ENCODE measurements at regions not wholly inside any gene's neighbourhood (a gene's known extent, or its start where the extent isn't known, plus 50 kb on each side); places are given as distances from the start of the nearest gene placed in this dataset.

DNA sequence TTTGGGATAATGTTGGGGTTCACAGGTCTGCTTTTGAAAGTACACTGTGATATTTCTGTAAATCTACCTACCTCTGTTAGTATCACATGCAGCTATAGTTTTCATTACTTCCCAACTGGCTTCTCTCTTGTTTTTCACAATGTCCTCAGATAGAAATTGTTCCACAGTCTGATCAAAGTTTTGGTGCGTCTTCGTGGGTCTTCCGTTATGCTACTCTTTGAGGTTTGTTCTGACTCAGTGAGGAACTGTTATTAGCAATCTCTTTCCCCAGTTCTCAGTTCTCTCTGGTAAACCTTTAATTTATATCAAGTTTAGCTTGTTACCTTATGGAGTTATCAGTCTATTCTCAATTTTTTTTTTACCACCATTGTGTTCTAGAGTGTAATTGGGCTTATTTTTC lies 2061.2 kb upstream of the CDH9 start:
- Histone ChIP-seq H3K4me1 (ENCODE audit: control insufficient read depth, extremely low read depth, insufficient read depth, low read length) (no peaks in the 10 kb centered on the region), H3K4me2 (ENCODE audit: insufficient read depth, low read length) (no peak overlapping the region), H4K20me1 (replicated peaks; ENCODE audit: control insufficient read depth, extremely low read depth, insufficient read depth, low read length) (no peaks in the 10 kb centered on the region), H3K27ac (ENCODE audit: insufficient read depth, low read depth, low read length) (no peak overlapping the region), H3K4me3 (replicated peaks in 1 of 3; ENCODE audit: insufficient read depth in 1 of 3, low read depth in 1 of 3, low read length in 3 of 3) (no peak overlapping the region), H3K79me2 (ENCODE audit: control insufficient read depth, insufficient read depth, low read length) (no peaks in the 10 kb centered on the region), H3K36me3 (ENCODE audit: control insufficient read depth in 2 of 2, extremely low read depth in 1 of 2, insufficient read depth in 2 of 2, low read length in 2 of 2) (no peaks in the 10 kb centered on the region), H3K9ac (replicated peaks; ENCODE audit: extremely low read depth, insufficient read depth, low read length) (no peak overlapping the region), H2AFZ (ENCODE audit: low read depth, low read length) (no peak overlapping the region), H3K9me1 (replicated peaks; ENCODE audit: control insufficient read depth, extremely low read depth, insufficient read depth, low read length) (no peaks in the 10 kb centered on the region), H3K27me3 (ENCODE audit: control insufficient read depth in 2 of 2, insufficient read depth in 2 of 2, low read length in 2 of 2) (no peaks in the 10 kb centered on the region), H3K9me3 (replicated peaks; ENCODE audit: control insufficient read depth, insufficient read depth, low read length) (no peaks in the 10 kb centered on the region)
- CTCF ChIA-PET = no interaction called here
- dilution Hi-C loops (cut with MboI; ENCODE audit: extremely low pct_ligation_motif_present, low sequenced_read_pairs) = no loop called here
- intact Hi-C loops (cut with micrococcal nuclease) = no loop called here
- no peak for DNase-seq (ENCODE audit: low read depth, low spot score)
- BruUV-seq (replicated peaks) = no TSS peak
- no peak for FAIRE-seq
- TF ChIP-seq POLR2AphosphoS5 (IDR thresholded peaks at IDR 0.05; ENCODE audit: insufficient read depth, low read depth, low read length) (no peak), GATA2 (IDR thresholded peaks at IDR 0.05; ENCODE audit: insufficient read depth, insufficient read length, low read depth, low read length) (no peak), JUN (IDR thresholded peaks at IDR 0.05; ENCODE audit: borderline replicate concordance, insufficient read depth, insufficient read length, low read depth) (no peak), POLR2A (IDR thresholded peaks at IDR 0.05; ENCODE audit: low read depth, low read length) (no peak), MYC (IDR thresholded peaks at IDR 0.05; ENCODE audit: low read depth, low read length) (no peak), FOS (IDR thresholded peaks at IDR 0.05; ENCODE audit: borderline replicate concordance, insufficient read depth, low read length) (no peak), EZH2 (IDR thresholded peaks at IDR 0.05; ENCODE audit: borderline replicate concordance, low read depth, low read length, severe bottlenecking) (no peak)
- TF ChIP-seq, protein P1, sequence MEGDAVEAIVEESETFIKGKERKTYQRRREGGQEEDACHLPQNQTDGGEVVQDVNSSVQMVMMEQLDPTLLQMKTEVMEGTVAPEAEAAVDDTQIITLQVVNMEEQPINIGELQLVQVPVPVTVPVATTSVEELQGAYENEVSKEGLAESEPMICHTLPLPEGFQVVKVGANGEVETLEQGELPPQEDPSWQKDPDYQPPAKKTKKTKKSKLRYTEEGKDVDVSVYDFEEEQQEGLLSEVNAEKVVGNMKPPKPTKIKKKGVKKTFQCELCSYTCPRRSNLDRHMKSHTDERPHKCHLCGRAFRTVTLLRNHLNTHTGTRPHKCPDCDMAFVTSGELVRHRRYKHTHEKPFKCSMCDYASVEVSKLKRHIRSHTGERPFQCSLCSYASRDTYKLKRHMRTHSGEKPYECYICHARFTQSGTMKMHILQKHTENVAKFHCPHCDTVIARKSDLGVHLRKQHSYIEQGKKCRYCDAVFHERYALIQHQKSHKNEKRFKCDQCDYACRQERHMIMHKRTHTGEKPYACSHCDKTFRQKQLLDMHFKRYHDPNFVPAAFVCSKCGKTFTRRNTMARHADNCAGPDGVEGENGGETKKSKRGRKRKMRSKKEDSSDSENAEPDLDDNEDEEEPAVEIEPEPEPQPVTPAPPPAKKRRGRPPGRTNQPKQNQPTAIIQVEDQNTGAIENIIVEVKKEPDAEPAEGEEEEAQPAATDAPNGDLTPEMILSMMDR (IDR thresholded peaks at IDR 0.05; ENCODE audit: extremely low read depth in 1 of 2, insufficient read depth in 1 of 2, low read depth in 1 of 2, low read length in 2 of 2) = no peak
- TF ChIP-seq, protein P2, sequence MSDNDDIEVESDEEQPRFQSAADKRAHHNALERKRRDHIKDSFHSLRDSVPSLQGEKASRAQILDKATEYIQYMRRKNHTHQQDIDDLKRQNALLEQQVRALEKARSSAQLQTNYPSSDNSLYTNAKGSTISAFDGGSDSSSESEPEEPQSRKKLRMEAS (IDR thresholded peaks at IDR 0.05; ENCODE audit: insufficient read depth, insufficient read length) = no peak
- POLR2A ChIA-PET = no interaction called here

All from endothelial cell of umbilical vein (primary cell).